HG03432 (cell line): ENCODE measurements at regions not wholly inside any gene's neighbourhood (a gene's known extent, or its start where the extent isn't known, plus 50 kb on each side); places are given as distances from the start of the nearest gene placed in this dataset.
"Not testable (repeated sequence)": the region's sequence is repeated elsewhere in the genome, so short reads cannot be mapped to it uniquely, and the experiment has no call there.

Experiments
- ATAC-seq: cut with Tn5 transposase; IDR thresholded peaks from one replicate; pipeline ENCODE4 v1.9.1; 2021; ENCODE audit warnings: mild to moderate bottlenecking, moderate library complexity; ENCODE audit not compliant: unreplicated experiment

DNA sequence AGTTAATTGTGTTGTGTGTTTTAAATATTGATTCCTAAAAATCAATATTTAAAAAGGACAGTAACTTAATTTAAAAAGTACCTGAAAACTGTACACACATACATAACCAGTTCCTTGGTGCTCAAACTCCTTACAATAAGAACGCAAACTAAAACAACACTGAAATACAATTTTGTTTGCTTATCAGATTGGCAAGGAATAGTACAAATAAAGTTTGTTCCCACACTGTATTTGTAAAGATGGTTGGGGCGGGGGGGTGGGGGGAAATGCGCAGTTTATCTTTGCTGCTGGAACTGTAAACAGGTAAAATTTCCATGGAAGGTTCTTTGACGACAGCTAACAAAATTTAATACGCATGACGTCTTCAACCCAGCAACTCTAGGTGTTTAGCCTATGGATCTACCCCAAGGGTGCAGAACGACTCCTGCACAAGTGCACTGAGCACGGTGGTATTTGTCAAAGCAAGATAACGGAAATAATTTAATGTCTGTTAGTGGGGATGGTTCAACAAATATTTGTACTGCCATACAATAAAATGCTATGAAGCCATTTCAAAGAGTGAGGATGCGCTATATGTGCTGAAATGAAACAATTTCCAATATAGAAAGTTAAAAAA, 96.5 kb downstream of the ING1 start:
- no peak for ATAC-seq

DNA sequence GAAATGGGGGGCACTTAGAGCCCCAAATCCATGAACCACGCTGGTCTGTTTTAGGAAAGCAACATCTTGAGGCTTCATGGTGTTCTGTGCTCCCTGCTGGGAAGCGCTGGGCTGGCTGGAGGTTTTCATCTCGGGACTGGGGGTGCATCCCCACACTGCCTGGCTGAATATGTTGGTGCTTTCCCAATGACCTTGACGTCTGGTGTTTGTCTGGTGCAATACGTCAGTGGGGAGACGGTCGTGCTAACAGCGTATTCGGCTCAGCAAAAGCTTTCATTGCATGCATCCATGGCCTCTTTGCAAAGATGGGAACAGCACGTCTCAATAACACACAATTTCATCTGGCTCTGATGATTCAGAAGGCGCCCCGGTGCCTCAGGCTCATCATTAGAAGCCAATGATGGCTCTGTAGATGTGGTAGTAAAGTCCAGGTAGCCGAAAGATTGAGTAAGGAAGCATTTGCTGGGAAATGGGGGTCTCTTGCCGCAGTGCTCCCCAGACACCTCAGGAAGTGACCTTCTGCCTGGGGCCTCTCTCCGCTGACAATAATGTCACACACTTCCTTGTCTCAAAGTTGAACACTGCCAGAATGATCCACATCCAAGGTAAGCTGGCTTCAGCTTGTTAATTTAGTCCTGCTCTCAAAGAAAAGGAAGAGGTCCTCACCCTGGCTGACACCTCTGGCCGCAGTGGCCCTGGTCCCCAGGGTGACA, 97.7 kb downstream of the ING1 start:
- ATAC-seq, result no peak

DNA sequence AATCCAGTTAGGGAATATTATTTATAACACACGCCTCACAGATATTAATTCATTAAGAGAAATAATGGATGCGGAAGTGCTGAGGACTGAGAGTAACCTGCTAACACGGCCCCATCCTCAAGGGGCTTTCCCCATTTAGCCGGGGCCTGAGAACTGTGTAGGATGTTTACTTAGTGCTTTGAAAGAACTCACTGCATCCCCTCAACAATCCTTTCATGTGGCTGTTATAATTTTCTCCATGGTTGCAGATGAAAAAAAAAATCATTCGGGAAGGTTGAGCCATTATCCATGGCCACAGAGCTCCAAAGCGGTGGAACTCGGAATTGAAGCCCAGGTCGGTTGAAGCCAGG, 98.2 kb downstream of the ING1 start:
- no peak for ATAC-seq

DNA sequence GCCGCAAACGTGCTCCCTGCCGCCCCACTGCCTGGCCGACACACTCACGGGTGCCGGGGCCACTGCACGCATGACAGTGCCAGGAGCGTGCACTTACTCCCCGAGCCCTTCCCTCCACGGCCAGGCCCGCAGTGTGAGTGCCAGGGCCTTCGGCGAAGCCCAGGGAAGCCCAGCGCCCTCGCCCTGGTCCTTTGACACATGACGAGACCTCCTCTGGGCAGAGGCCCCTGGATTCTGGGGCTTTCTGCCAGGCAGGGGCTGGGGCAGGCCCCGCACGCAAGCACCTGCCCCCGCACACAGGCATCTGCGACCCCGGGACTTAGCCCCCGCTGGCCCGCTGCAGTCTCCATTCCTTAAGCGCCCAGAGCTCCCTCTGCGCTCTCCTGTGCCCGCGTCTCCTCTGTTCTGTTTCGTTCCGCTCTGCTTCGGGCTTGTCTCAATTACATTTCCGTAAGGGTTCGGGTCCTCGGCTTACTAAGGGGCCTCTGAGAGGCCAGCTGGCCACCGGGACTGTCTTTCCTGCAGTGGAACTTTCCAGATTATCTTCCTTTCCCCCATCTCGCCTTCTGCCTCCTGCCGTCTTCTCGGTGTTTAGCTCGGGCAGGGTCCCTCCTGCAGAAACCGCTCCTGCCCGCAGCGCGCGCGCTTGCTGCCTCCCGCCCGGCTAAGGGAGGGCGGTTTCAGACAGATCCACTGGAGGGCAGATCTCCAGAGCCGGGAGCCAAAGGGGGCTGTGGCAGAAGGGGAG, 98.8 kb downstream of the ING1 start:
- no peak for ATAC-seq

DNA sequence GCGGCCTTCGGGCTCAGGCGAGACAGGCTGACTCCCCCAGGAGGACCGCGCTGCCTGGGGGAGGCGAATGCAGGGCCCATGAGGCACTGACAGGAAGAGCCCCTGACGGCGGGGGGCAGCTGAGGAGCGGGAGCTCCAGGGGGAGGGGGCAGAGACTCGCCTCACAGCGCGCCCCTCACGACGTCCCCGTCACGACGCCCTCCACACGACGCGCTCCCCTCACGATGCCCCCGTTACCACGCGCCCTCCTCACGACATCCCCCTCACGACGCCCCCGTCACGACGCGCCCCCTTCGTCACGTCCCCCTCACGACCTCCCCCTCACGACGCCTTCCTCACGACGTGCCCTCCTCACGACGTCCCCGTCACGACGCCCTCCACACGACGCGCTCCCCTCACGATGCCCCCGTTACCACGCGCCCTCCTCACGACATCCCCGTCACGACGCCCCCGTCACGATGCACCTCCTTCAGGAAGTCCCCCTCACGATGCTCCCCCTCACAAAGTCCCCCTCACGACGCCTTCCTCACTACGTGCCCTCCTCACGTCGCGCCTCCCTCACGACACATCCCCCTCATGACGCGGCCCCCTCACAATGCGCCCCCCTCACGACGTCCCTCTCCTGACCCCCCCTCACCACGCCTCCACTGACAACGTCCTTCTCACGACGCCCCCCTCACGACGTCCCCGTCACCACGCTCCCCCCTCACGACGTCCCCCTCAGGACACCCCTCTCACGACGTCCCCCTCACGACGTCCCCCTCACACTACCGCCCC, 99.6 kb downstream of the ING1 start:
- no peak for ATAC-seq

DNA sequence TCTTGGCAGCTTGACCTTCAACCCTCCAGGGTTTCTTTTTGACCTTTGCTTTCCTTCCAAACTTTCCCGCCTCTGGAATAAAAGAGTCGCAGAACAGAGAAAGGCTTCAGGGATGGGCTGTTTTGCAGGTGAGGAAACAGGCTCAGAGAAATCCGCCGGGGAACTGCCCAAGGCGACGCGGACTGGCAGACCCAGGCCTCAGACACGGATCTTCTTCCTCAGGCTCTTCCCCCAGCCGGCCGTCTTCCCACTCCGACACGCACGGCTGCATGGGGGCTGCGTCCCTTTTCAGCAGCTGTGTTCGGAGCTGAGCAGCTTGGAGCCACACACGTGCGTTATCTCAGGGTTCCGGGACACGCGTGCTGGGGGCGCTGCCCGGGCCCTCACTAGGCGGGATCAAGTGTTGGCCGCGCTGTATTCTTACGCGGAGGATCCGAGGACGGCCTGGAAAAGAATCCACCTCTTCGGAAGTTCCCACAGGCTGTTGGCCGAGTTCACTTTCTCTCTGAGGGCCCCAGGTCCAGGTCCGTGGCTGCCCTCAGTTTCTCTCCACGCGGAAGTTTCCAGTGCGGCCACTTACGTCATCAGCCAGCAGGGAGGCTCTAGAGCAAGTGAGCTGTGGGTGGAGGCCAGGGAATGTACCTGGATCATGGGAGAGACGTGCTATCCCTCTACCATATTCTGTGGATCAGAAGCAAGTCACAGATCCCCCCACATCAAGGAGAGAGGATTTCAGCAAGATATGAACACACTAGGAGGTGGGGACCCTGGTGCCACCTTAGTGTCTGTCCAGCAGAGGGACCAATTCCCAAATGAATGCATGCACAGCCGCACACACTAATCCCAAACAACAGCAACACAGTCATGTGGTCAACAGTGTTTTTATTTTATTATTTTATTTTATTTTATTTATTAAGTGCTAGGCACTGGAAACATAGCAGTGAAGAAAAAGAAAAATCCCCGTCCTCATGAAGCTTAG, 100.4 kb downstream of the ING1 start:
- ATAC-seq, result no peak

DNA sequence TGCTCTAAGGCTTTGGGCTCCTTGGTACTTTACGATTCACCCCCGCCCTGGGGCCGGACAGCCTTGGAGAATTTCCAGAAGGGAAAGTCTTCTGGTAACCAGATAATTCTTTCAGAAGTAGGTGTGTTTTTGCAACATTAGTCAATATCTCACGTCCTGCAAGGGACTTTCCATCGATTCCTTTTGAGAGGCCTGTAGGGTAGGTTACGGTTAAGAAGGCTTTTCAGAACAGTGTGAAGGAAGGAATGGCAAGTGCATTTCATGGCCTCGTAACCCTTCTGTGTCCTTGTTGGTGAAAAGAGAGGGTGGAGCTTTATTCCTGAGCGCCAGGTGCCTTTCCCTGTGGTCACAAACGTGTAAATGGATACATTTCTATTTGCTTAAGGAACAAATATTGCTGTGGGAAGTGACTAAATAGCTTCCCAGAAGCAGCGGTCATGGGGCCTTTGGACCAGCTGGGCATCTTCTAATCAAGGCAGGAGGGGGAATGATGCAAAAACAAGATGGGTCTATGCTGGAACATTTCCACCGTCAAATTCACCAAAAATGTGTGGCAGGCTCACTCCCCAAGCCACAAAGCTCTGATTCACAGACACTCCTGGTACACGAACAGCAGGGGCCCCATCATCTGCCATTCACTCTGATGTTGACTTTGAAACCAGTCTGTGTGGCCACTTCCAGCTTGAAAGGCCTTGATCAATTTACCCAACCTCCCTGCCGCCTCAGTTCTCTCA, 99.2 kb downstream of the ANKRD10 start:
- no peak for ATAC-seq

DNA sequence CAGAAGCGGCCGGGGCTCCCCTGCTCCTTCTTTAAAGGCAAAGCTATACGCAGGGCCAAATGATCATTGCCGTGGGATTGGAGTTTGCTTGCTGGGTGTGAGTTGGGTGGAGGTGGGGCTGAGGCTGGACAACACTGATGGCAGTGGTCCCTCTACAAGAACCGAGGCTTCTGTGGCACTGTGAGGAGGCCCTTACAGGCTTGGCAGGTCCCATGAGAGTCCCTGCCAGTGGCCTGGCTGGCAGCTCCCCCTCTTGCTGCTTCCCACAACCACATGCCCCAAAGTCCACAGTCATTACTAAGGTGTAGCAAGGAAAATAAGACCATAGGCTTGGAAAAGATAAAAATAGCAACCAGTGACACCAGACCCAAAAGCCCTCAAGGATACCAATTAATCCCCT, 98.4 kb downstream of the ANKRD10 start:
- ATAC-seq, result no peak

DNA sequence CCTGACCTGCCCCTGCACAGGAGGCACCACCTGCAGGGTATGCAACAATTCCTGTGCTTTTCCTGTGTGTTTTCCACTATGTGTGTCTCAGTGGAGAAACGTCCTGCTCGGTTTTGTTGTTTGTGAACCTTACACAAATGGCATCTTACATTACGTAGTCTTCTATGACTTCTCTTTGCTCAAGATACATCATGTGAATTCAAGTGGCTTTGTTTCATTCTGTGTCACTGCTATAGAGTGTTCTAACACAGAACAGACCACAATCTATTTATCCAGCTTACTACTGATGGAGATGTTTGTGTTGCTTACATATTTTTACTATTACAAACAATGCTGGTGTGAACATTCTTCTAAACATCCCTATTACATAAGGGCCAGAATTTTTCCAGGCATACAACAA, 97.7 kb downstream of the ANKRD10 start:
- no peak for ATAC-seq

DNA sequence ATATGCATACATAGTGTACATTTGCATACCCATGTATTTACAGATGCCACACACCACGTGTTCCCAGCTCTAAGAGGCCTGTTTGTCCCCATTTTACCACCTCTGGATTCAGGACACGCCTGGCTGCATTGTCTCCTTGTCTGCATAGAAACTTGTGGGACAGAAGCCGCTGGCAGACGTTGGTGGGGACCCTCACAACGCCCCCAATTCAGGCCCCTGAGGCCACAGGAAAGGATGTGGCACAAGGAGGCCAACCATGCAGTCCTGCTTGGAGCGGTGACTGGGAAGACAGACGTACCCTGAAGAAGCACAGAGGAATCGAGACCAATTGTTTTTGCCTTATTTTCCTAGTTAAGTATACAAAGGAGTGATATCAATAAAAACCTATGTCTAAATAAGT, 96.1 kb downstream of the ANKRD10 start:
- no peak for ATAC-seq

DNA sequence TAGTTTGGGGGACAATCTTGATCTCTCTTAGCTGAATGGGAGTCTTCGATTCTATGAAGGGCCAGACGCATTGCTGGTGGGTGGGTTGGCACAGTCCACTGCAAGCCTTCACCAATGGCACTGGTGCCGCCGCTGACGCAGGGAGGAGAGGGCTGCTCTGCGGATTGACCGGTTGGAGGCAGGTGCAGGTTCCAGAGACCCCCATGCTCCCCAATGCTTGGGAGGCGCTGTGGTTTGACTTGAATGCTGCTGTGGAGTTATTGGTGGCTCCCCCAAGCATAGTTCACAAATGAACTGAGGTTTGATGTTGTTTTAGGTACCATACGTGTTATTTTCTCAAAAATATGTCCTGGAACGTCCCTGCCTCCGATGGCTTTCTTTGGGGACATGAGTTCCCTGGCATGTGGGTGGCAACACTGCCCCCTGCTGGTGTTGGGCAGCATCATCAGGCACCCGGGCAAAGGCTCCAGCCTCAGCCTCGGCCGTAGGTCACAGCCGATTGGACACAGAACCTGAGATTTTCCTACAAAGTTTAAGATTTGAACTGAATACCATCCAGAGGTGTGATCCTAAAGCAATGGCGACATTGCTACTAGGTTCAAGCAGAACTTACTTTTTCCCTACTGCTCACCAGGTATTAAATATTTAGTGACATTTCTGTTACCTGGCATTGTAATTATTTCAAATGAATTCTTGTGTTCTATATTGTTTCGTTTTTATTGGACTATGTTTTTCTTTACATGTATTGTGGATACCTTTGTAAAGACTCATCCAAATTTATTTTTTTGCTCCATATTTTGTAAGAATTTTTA, 95.5 kb downstream of the ANKRD10 start:
- peak; percentile 89 for ATAC-seq

DNA sequence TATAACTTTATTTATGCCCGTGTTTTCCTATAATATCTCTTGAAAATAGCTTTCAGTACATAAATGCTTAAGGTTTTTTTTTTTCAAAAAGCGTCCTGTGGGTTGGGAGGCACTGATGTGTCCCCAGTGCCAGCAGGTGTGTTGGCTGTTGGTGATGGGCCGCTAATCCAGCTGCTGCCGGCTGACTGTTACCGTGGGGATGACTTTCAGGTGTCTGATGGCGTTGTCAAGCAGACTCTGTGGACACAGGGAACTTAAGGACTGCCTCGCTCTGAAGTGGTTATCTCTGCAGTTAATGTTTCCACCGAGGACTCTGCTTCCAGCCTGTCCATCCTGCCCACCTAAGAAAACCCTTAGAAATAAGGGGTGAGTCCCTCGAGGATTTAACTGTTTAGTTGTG, 94.5 kb downstream of the ANKRD10 start:
- no peak for ATAC-seq

DNA sequence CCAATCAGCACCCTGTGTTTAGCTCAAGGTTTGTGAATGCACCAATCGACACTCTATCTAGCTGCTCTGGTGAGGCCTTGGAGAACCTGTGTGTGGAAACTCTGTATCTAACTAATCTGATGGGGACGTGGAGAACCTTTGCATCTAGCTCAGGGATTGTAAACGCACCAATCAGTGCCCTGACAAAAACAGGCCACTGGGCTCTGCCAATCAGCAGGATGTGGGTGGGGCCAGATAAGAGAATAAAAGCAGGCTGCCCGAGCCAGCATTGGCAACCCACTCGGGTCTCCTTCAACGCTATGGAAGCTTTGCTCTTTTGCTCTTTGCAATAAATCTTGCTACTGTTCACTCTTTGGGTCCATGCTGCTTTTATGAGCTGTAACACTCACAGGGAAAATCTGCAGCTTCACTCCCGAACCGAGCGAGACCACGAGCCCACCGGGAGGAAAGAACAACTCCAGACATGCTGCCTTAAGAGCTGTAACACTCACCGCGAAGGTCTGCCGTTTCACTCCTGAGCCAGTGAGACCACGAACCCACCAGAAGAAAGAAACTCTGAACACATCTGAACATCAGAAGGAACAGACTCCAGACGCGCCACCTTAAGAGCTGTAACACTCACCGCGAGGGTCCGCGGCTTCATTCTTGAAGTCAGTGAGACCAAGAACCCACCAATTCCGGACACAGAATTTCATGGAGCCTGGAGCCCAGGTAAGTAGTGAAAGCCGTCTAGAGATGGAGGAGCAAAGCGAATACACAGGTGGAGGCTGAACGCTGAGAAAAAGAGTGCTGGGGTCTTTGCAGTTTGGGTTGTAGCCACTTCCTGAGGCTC, 92.8 kb downstream of the ANKRD10 start:
- not testable (repeated sequence) for ATAC-seq

DNA sequence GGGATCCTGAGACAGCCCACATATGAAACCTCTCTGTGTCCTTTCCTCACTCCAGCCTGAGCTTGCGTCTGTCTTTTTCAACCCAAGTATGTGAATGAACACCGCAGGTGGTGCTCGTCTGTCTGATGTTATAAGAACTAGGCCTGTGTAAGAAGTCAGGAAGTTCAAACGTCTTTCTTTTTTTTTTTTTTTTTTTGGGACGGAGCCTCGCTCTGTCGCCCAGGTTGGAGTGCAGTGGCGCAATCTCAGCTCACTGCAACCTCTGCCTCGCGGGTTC, 92.3 kb downstream of the ANKRD10 start:
- ATAC-seq, result no peak

DNA sequence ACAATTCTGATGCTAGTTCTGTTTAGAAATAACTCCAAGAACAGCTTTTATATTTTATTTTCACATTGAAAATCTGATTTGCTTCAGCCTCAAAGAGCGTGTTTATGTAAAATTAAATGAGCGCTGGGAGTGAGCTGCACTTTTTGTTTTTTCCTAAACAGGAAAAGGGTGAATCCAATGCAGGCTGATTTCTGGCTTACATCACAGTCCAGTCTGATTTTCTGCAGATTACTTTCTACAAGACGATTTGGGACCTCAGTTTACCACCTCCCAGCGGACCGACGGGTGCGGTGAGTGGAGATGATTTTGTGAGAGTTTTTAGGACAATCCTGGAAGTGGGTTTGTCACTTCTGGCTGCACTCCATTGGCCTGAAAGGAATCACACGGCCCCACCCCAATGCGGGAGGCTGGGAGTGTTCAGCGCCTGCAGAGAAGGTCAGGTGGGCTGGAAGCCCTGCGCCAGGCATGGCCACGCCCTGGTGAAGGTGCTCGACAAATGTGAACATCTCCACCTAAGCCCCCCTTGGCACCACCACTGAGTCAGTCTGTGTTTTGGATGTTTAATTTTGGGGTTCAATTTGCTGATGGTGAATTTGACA, 90.1 kb downstream of the ANKRD10 start:
- ATAC-seq, result no peak

DNA sequence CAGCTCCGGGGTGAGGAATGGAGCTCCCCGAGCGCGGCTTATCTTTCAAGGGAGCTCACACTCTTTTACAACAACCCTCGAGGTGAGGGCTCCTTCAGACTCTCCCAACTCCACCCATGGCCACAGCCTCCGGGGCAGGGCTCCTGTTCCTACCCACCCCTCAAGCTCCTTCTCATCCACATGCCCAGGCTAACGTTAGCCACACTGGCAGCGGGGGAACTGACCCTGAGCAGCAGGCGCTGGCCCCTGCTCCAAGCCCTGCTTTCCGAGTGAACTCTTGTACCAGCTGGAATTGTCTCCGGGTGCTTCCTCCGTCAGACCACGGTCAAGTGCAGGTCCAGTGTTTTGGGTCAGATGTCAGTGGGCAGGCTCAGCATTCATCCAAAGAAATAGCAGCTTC, 89.4 kb downstream of the ANKRD10 start:
- ATAC-seq, result no peak

DNA sequence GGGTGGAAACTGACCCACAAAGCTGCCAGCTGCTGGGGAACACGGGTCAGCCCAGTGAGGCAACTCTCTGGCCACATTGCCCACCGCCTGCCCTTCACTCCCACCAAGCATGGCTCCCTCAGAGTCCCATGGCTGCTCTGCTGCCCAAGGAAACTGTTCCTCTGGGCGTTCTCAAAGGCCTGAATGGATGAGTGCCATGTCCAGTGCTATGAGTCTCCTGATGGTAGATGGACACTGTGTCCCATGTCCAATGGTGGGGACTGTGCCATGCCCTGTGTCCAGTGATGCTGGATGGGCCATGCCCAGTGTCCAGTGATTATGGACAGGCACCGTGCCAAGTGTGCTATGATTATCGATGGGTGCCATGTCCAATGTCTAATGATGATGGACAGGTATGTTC, 88.8 kb downstream of the ANKRD10 start:
- ATAC-seq, result no peak
